A673 (cell line): ENCODE measurements at regions not wholly inside any gene's neighbourhood (a gene's known extent, or its start where the extent isn't known, plus 50 kb on each side); places are given as distances from the start of the nearest gene placed in this dataset.

Source experiments
- EZH2 ChIP-seq: fragments of 200-600 bp; sonication (generic); IDR thresholded peaks from 2 replicates; pipeline ENCODE4 v1.6.1; 2017; ENCODE audit warnings: borderline replicate concordance, low read depth, mild to moderate bottlenecking, mixed read lengths, antibody characterized with exemption, low read length; ENCODE audit not compliant: poor library complexity, severe bottlenecking
- TF ChIP-seq, protein P1 (sequence below): fragments of 300-800, 200-600 bp; sonication (generic); conservative IDR thresholded peaks from 2 replicates; pipeline ENCODE4 v1.5.1; 2017; ENCODE audit warnings: low read depth, mild to moderate bottlenecking, antibody characterized with exemption, low read length, moderate library complexity, mixed read lengths

DNA sequence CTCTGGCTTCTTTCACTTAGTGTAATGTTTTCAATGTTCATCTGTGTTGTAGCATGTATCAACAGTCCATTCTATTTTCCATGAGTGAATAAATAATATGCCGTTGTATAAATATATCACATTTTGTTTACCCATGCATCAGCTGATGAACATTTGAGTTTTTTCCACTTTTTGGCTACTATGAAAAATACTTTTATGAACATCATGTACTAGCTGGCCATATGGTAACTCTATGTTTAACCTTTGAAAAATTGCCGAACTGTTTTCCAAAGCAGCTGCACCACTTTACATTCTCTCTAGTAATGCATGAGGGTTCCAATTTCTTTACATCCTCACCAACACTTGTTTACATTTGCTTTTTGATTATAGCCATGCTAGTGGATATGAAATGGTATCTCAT is 59.8 kb upstream of the FAR1 start:
- TF ChIP-seq, protein P1, sequence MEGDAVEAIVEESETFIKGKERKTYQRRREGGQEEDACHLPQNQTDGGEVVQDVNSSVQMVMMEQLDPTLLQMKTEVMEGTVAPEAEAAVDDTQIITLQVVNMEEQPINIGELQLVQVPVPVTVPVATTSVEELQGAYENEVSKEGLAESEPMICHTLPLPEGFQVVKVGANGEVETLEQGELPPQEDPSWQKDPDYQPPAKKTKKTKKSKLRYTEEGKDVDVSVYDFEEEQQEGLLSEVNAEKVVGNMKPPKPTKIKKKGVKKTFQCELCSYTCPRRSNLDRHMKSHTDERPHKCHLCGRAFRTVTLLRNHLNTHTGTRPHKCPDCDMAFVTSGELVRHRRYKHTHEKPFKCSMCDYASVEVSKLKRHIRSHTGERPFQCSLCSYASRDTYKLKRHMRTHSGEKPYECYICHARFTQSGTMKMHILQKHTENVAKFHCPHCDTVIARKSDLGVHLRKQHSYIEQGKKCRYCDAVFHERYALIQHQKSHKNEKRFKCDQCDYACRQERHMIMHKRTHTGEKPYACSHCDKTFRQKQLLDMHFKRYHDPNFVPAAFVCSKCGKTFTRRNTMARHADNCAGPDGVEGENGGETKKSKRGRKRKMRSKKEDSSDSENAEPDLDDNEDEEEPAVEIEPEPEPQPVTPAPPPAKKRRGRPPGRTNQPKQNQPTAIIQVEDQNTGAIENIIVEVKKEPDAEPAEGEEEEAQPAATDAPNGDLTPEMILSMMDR, result no peak
- TF ChIP-seq EZH2, result no peak
